Subcutaneous abdominal adipose tissue (tissue), 5 donors: ENCODE measurements at regions not wholly inside any gene's neighbourhood (a gene's known extent, or its start where the extent isn't known, plus 50 kb on each side); places are given as distances from the start of the nearest gene placed in this dataset.

Experiments used
- H3K27ac ChIP-seq: one replicate; pipeline ENCODE4 v1.7.0; 2013; ENCODE audit warnings: low read depth, mild to moderate bottlenecking, inconsistent platforms, low read length, moderate library complexity
- H3K27me3 ChIP-seq, 5 donors: one replicate each; pipeline ENCODE4 v1.7.0; 2013; ENCODE audit warnings: low read length in 5 of 5, inconsistent platforms in 1 of 5; ENCODE audit not compliant: control insufficient read depth in 5 of 5, insufficient read depth in 4 of 5
- H3K36me3 ChIP-seq, 5 donors: one replicate each; pipeline ENCODE4 v1.7.0; 2013; ENCODE audit warnings: low read length in 5 of 5; ENCODE audit not compliant: control insufficient read depth in 5 of 5, insufficient read depth in 5 of 5
- H3K4me1 ChIP-seq, 5 donors: one replicate each; pipeline ENCODE4 v1.7.0; 2013; ENCODE audit warnings: low read length in 5 of 5, mild to moderate bottlenecking in 3 of 5, moderate library complexity in 1 of 5; ENCODE audit not compliant: control insufficient read depth in 5 of 5, insufficient read depth in 5 of 5
- H3K4me3 ChIP-seq, 5 donors: one replicate each; pipeline ENCODE4 v1.7.0; 2013; ENCODE audit warnings: low read length in 5 of 5, low read depth in 1 of 5
- H3K9ac ChIP-seq, 5 donors: one replicate each; pipeline ENCODE4 v1.7.0; 2013; ENCODE audit warnings: low read length in 5 of 5, mild to moderate bottlenecking in 4 of 5, moderate library complexity in 3 of 5
- H3K9me3 ChIP-seq, 5 donors: one replicate each; pipeline ENCODE4 v1.7.0; 2013; ENCODE audit warnings: low read length in 5 of 5; ENCODE audit not compliant: control insufficient read depth in 5 of 5
- donor health status: healthy.
- donor health status: healthy.
- donor health status: healthy.
- donor health status: healthy.
- donor health status: healthy.

DNA sequence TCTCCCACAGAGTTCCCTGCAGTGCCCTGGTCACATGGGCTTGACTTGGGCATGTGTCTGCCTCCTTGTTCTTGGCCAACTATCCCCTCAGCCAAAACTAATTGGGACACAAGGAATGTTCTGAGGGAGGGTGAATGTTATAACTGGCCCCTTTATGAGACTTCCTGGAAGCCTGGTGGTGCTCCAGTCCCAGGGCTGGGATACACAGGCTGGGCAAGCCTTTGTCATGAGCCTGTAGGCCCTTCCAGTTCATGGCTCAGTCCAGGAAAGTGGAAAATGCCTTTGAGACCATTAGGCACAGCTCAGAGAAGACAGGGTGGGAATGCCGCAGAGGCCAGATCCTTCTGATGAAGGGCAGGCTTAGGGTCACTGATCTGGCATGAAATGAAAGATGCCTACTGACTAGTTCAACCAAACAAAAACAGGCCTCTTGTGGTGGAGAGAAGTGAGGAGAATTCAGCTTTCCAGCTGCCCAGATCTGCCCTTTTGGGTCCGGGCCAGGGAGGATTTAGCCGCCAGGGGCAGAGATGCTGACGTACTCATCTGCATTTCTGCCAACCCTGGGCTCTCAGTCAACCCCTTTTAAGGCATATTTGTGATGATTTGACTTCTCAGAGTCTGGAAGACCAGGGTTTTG, 961.5 kb downstream of the KCNMA1 start:
- Histone ChIP-seq H3K4me3 (no peak overlapping the region), H3K4me1 (peaks cover 0 to 22% (median 19%) of the 10 kb centered on the region in 5 donors), H3K27ac (peak overlapping the region; percentile 10)

DNA sequence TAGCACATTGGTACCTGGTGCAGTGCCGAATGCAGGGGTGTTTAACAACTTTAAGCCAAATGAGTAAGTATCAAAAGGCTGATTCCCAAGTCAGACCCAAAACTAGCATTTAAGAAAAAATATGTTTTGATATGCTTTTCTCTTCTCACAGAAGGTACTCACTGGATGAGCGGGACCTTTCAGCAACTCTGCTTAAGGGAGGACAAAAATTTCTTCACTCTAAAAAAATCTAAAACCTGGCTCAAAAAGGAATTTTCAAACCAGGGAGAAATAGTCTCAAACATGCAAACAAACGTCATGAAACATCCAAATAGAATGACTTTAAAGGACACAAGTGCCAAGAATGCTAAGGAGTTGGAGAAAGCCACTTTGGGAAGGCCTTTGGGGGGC, 962.1 kb downstream of the KCNMA1 start:
- peaks cover 0 to 20% (median 15%) of the 10 kb centered on the region in 5 donors for H3K4me1 ChIP-seq
- H3K36me3 ChIP-seq = no peaks in the 10 kb centered on the region
- H3K4me3 ChIP-seq = no peak overlapping the region
- H3K27ac ChIP-seq = peak overlapping the region; percentile 10
- no peaks in the 10 kb centered on the region for H3K9me3 ChIP-seq
- no peaks in the 10 kb centered on the region for H3K27me3 ChIP-seq
- H3K9ac ChIP-seq = no peak overlapping the region

More for the DNA sequence above, 961.5 kb downstream of the KCNMA1 start:
- Histone ChIP-seq H3K9ac (peak overlapping the region in 2 of 5 donors; percentile 19 to 40), H3K36me3 (no peaks in the 10 kb centered on the region), H3K27me3 (no peaks in the 10 kb centered on the region), H3K9me3 (no peaks in the 10 kb centered on the region)

DNA sequence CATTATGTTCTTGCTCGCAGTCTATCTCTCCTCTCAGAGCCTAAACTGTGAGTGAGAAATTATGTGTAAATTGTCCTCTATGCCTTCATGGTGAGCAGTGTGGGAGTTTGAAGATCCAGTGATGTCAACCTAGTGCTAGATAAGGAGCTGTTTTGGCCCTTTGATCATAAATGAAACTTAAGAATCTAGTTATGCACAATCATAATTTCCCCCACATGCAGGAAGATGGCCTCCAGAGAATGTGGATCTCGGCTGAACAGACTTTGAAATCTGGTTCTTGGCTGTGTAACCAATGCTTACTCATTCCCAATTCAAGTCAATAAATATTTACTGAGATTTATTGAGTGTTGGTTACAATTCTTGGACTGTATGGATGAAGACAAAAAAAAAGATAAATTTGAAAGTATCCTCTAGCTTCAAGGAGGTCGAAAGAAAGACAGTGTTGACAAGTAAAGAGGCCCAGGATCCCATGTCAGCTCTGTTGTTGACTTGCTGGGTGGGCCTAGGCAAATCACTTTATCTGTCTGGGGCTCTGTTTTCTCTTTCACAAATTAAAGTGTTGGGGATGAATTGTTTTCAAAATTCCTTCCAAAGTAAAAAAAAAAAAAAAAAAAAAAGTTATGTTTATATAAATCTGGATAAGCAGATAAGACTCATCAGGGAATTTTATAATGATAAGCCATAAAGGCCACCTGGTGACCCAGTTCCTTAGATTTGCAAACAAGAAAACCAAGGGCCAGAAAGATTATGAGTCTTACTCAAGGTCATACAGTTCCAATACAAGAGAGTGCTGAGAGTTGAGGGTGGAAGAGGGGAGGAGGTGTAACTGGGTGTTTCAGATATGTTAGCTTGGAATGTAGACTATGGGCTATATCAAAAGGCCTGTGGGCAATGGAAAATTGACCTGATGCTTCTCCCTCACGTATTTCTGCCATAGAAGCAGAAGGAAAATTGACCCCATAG, 969.9 kb downstream of the KCNMA1 start:
- Histone ChIP-seq H3K4me1 (peaks cover 0 to 4% (median 0%) of the 10 kb centered on the region in 5 donors), H3K27me3 (no peaks in the 10 kb centered on the region), H3K9me3 (peaks cover 0 to 3% (median 0%) of the 10 kb centered on the region in 5 donors), H3K27ac (no peak overlapping the region), H3K4me3 (no peak overlapping the region), H3K36me3 (no peaks in the 10 kb centered on the region), H3K9ac (no peak overlapping the region)

DNA sequence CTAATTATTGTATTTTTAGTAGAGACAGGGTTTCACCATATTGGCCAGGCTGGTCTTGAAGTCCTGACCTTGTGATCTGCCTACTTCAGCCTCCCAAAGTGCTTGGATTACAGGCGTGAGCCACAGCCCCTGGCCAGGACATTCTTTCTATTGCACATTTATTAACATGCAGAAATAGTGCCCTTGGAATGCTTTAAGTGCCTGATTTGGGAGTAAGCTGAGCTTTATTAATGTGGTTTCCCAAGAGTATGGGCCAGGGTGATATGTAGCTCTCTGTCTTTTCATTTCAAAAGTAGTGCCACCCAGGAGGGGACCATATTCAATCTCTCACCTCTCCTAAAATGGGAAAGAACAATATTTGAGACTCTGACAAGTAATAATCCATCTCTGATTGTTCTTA, 970.7 kb downstream of the KCNMA1 start:
- no peak overlapping the region for H3K4me3 ChIP-seq
- H3K9ac ChIP-seq = no peak overlapping the region
- H3K27me3 ChIP-seq = no peaks in the 10 kb centered on the region
- H3K36me3 ChIP-seq = no peaks in the 10 kb centered on the region
- H3K9me3 ChIP-seq = peaks cover 0 to 3% (median 0%) of the 10 kb centered on the region in 5 donors
- peaks cover 0 to 4% (median 0%) of the 10 kb centered on the region in 5 donors for H3K4me1 ChIP-seq
- H3K27ac ChIP-seq = no peak overlapping the region

DNA sequence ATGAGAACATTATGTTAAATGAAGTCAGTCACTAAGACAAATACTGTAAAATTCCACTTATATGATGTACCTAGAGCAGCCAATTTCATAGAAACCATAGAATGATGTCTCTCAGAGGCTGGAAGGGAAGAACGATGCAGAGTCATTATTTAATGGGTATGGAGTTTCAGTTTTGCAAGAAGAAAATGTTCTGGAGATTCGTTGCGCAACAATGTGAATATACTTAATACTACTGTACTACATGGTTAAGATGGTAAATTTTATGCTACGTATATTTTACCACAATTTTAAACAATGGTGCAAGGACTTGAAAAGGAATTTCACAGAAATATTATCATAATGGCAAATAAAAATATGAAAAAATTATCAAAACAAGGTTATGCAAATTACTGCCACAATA, 972.6 kb downstream of the KCNMA1 start:
- H3K4me1 ChIP-seq = peaks cover 0 to 4% (median 0%) of the 10 kb centered on the region in 5 donors
- H3K9ac ChIP-seq = no peak overlapping the region
- H3K36me3 ChIP-seq = no peaks in the 10 kb centered on the region
- H3K27ac ChIP-seq = no peak overlapping the region
- peaks cover 0 to 3% (median 0%) of the 10 kb centered on the region in 5 donors for H3K9me3 ChIP-seq
- no peaks in the 10 kb centered on the region for H3K27me3 ChIP-seq
- H3K4me3 ChIP-seq = no peak overlapping the region

DNA sequence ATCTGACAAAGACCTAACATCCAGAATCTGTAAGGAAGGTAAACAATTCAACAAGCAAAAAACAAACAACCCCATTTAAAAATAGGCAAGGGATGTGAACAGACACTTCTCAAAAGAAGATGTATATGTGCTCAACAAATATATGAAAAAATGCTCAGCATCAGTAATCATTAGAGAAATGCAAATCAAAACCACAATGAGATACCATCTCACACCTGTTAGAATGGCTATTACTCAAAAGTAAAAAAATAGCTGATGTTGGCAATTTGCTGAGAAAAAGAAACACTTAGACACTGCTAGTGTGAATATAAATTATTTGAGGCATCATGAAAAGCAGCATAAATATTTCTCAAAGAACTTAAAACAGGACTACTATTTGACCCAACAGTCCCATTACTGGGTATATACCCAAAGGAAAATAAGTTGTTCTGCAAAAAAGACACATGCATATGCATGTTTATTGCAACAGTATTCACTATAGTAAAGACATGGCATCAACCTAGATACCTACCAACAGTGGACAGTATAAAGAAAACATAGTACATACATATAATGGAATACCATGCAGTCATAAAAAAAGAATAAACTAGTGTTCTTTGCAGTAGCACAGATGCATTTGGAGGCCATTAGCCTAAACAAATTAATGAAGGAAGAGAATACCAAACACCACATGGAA, 980.1 kb downstream of the KCNMA1 start:
- Histone ChIP-seq H3K4me1 (no peaks in the 10 kb centered on the region), H3K9me3 (no peaks in the 10 kb centered on the region), H3K9ac (no peak overlapping the region), H3K4me3 (no peak overlapping the region), H3K27ac (no peak overlapping the region), H3K27me3 (no peaks in the 10 kb centered on the region), H3K36me3 (no peaks in the 10 kb centered on the region)

DNA sequence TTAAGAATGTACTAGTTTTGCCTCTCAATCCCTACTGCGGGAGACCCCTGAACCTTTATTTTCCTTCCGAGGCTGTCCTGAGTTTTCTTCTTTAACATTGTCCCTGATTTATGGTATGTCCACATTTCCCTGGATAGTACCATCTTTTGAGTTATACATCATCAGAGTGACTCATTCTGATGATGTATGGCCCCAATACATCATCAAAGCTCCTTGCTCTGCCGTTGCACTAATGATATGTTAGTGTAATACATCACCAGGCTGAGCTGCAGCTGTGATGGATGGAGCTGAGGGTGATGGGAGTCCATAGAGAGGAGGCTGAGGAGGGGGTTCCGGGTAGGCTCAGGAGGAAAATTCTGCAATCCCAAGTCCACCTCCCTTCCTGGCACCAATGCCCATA, 986.5 kb downstream of the KCNMA1 start:
- H3K27me3 ChIP-seq = no peaks in the 10 kb centered on the region
- H3K4me1 ChIP-seq = no peaks in the 10 kb centered on the region

DNA sequence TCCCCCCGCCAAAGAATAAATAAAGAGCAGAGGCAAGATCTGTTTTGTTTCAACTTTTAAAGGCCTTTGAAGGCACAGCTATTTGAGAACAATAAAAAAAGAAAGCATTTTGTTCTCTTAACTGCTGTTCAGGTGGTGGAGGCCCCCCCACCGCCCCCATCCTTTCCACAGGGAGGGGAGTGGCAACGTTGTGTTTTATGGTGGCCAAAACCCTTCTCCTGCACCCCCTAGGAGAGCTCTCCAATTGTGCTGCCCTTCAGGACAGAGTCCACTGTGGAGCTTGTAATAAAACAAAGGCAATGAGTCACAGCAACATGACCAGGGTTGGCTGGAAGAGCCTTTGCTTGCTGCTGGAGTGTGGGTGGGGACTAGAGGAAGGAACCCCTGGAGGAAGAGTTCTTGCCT, 987.9 kb downstream of the KCNMA1 start:
- H3K9ac ChIP-seq = no peak overlapping the region
- H3K36me3 ChIP-seq = no peaks in the 10 kb centered on the region
- H3K4me3 ChIP-seq = no peak overlapping the region
- H3K27me3 ChIP-seq = no peaks in the 10 kb centered on the region
- no peak overlapping the region for H3K27ac ChIP-seq
- H3K4me1 ChIP-seq = no peaks in the 10 kb centered on the region
- no peaks in the 10 kb centered on the region for H3K9me3 ChIP-seq

More for the DNA sequence above, 986.5 kb downstream of the KCNMA1 start:
- Histone ChIP-seq H3K9ac (no peak overlapping the region), H3K4me3 (no peak overlapping the region), H3K36me3 (no peaks in the 10 kb centered on the region), H3K9me3 (no peaks in the 10 kb centered on the region), H3K27ac (no peak overlapping the region)

DNA sequence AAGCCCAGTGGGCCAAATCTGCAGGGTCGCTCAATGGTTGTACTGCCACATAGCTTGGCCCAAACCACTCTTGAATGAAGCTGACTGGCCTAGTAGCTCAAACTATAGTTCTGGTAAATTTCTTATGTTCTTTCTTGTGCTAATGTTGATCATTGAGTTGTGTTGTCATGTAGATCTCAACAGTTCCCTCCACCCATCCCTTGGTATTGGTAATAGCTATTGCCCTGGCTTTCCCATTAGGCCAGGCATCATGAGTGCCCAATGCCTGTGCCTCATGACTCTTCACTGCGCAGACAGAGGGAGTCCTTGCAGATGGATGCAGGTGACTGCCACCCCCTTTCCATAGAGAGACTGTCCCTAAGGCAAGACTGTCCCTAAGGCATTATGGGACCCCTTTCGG, 988.4 kb downstream of the KCNMA1 start:
- Histone ChIP-seq H3K4me3 (no peak overlapping the region), H3K27me3 (no peaks in the 10 kb centered on the region), H3K9ac (no peak overlapping the region), H3K36me3 (no peaks in the 10 kb centered on the region), H3K9me3 (no peaks in the 10 kb centered on the region), H3K4me1 (no peaks in the 10 kb centered on the region), H3K27ac (no peak overlapping the region)

DNA sequence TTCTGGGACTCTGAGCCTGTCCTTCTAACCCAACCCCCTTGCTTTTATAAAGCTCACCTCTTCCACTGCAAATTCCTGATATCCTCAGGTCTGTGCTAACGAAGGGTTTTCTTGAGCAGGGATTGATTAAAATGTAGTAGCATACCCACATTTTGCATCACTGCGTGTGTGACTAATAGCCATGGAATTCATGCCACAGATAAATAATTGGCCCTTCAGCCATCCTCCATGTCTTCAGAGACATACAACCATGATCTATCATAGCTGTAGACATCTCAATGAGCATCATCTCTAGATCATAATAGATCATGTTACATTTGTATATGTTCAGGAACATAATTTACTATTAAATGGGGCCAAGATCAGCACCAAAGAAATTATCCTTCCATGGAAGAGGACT, 990.3 kb downstream of the KCNMA1 start:
- H3K9ac ChIP-seq = no peak overlapping the region
- no peak overlapping the region for H3K27ac ChIP-seq
- no peaks in the 10 kb centered on the region for H3K27me3 ChIP-seq
- H3K4me3 ChIP-seq = no peak overlapping the region
- no peaks in the 10 kb centered on the region for H3K36me3 ChIP-seq
- no peaks in the 10 kb centered on the region for H3K9me3 ChIP-seq
- peaks cover 0 to 6% (median 0%) of the 10 kb centered on the region in 5 donors for H3K4me1 ChIP-seq
